GM18505 (cell line): ENCODE measurements at regions not wholly inside any gene's neighbourhood (a gene's known extent, or its start where the extent isn't known, plus 50 kb on each side); places are given as distances from the start of the nearest gene placed in this dataset.

ENCODE experiments used
- ATAC-seq: cut with Tn5 transposase; IDR thresholded peaks from one replicate; pipeline ENCODE4 v1.9.1; 2021; ENCODE audit not compliant: unreplicated experiment
- POLR2A ChIP-seq: IDR thresholded peaks from 4 replicates; pipeline ENCODE4 v1.6.1; 2011; ENCODE audit warnings: borderline replicate concordance; ENCODE audit not compliant: insufficient read depth, insufficient read length; ENCODE audit errors: extremely low read depth

DNA sequence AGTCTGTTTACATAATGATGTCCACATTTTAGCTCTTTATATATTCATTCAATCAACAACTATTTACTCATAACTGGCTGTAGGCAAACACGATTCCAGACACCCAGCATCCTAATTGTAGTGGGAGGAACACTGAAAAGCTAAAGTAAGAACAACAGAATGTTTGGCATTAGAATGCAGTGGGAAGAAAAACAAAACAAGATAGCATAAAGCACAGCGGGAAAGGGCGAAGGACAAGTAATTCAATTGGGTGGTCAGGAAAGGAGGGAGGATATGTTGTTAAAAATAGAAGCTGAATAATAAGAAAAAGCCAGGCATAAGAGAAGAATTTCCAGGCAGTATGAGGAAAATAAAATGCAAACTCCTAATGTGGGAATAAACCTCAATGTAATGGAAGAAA lies 189.5 kb upstream of the FAT4 start:
- ATAC-seq: no peak
- no peak for TF ChIP-seq POLR2A

DNA sequence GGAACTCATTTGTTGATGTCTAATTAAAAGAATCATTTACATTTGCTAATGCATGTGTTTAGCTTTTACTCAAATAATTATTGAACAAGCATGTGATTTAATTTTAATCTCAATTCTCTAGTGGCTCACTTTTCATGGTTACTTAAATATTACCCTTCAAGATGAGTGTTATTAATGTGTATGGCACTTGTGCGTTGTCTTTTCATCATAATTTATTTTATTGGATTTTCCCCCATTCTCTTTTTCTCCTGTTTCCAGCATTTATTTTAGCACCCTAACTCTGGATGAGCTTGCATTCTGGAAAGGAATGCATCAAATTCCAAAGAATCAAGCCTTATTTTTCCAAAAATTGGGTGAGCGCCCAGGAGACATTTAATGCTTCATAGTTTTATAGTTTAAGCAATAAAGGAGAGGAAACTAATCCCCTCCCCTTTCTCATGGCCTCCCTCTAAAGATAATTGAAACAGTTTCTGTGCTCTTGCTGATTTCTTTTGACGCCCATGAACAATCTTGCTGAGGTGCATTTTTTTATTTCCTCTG lies 191.1 kb upstream of the FAT4 start:
- ATAC-seq: no peak
- TF ChIP-seq POLR2A: no peak

DNA sequence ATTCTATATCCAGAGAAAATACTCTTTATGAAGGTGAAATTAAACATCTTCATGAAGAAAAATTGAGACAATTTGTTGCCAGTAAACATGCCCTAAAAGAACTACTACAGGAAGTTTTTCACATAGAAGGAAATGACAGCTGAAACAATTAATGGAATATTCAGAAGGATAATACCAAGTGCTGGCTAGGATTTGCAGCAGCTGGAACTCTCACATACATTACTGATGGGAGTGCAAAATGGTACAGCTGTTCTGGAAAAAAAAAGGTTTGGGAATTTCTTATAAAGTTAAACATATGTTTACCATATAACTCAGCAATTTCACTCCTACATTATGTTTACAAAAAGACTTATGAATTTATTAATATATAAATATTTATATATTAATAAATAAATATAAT lies 193.2 kb upstream of the FAT4 start:
- TF ChIP-seq POLR2A: no peak
- no peak for ATAC-seq

DNA sequence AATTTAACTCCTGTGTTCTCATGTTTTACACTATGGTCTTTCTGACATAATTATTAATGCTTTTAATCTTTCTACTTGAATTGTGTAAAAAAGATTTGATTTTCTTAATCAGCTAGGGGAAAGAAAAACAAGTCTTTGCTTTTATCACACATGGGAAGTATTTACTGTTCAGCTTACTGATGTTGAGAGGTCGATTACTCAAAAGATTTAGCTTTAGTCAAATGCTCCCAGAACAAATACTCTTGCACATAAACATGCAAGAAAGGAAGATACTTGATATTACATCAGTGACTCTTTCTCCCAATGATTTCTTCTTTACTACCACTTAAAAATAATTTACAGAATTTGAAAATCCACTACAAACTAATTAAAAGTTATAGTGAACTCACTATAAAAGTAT lies 198.3 kb upstream of the FAT4 start:
- ATAC-seq: no peak
- TF ChIP-seq POLR2A: no peak

DNA sequence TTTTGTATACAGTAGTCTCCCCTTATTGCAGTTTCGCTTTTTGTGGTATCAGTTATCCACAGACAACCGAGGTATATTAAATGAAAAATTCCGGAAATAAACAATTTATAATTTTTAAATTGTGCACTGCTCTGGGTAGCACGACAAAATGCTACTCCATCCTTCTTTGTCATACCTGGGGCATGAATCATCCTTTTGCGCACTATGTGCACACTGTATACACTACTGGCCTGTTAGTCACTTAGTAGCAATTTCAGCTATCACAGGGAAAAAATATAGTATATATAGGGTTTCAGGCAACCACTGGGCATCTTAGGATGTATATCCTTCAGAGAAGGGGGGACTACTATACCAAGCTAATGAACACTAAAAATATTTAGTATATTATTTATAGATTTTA lies 198.8 kb upstream of the FAT4 start:
- ATAC-seq: no peak

DNA sequence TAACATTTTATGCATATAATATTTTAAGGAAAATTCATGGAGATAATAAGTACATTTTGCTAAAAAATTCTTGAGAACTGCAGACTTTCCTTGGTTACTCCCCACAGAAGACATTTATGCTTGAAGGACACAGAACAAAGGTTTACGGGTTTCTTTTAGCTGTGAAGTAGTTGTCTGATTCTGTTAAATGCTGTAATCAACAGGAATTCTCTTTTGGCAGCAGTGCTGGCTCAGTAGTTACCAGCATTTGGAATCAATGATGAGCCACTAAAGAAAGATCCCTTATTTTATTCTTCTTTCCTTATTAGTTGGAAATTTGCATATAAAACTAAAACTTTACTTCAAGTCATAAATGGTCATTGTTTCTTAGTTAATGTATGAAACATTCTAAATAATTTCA lies 199.3 kb upstream of the FAT4 start:
- no peak for ATAC-seq
- no peak for TF ChIP-seq POLR2A

More for the DNA sequence above, 198.8 kb upstream of the FAT4 start:
- TF ChIP-seq POLR2A: no peak

DNA sequence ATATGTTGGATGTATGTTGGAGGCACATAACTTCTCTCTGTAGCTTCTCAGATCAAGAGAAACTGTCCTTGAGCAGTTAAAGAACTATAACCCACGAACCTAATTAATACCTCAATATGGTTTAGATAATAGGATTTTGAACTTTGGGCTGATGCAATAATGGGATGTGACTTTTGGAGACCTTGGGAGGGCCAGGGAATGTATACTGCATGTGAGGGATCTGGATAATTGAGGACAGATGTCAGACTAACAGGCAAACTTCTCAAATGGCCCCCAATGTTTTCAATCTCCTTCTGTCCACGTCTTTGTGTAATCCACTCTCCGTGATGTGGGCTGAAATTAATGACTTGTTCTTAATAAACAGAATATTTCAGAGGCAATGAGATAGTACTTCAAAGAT lies 202.2 kb upstream of the FAT4 start:
- no peak for ATAC-seq
- no peak for TF ChIP-seq POLR2A

DNA sequence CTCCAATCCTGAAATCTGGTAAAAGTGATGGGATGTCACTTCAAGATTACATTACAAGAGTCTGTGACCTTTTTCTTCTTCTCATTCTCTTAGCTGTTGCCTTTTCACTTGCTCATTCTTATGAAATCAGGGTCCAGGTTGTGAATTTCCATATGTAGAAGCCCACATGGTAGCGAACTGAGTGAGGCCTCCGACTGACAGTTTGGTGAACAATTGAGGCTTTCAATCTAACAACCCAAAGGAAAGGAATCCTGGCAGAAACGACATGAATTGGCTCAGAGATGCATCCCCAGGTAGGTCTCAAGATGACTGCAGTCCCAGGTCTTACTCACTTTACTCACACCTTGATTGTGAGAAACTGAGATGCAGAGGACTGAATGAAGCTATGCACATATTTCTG lies 203.4 kb upstream of the FAT4 start:
- no peak for ATAC-seq
- TF ChIP-seq POLR2A: no peak

DNA sequence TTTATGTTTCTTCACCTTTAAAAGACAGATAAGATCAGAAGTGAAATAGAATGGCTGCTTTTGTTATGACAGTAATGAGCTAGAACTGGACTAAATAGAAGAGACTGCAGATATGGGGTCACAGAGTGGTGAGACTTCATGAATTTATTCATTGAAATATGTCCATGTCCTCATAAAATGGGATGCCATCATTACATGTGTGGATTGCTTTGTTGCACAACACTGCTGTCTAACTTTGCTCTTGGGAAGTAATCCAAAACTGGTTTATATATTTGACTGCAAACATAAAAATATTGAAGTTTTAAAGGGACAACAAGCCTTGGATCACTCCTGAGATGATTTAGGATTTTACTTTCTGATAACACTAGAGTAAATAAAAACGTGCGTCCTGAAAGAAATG lies 209.2 kb upstream of the FAT4 start:
- ATAC-seq: no peak
- TF ChIP-seq POLR2A: no peak

DNA sequence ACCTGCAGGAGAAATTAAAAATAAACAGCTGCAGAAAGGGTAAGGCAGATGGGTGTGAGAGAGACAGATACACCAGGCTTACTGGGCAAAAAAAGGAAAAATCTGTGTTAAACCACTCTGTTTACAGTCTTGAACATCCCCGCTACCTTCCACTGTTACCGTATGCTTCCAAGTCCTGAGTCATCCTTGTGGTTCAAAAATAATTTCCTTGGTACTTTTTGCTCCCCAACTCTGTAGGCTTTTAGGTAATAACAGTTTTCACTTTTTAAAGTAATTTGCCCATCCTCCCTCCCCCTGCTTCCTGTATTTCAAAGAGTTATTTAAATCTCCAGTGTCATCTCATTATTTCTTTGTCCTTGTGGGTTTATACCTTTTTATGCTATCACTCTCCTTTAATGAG lies 210.1 kb upstream of the FAT4 start:
- ATAC-seq: no peak
- no peak for TF ChIP-seq POLR2A

DNA sequence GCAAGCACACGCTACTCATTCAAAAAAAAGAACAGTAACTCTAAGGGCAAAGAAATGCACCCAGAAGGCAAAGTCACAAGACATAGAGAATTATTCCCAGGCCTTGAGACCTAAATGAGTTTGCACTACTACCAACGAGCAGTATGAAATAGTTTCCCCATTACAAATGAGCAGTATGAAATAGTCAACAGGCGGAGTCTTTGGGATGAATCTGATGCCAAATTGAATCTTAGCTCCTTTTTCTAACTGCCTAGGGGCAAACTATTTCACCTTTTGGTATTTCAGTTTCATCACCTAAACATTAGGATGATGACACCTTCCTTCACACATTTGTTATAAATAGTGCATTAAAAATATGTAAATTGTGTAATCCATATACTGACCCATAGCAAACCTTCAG lies 213.0 kb upstream of the FAT4 start:
- ATAC-seq: no peak
- no peak for TF ChIP-seq POLR2A

DNA sequence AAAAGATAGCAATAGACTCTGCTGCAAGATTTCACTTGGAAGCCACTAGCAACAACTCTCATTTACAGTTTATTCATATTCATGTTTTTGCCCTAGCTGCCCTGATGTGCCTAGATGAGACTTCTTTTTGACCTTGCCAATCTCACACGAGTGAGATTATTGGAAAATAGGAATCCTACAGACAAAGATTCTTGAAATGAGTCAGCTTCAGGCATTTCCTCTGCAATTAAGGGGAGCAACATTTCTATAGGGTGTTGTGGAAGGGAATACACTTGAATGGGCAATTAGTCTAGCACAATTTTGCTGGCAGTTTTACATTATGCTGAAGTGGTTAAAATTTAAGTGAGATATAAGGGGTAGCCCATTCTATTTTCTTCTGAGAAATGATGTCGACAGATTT lies 217.0 kb upstream of the FAT4 start:
- no peak for ATAC-seq
- no peak for TF ChIP-seq POLR2A

DNA sequence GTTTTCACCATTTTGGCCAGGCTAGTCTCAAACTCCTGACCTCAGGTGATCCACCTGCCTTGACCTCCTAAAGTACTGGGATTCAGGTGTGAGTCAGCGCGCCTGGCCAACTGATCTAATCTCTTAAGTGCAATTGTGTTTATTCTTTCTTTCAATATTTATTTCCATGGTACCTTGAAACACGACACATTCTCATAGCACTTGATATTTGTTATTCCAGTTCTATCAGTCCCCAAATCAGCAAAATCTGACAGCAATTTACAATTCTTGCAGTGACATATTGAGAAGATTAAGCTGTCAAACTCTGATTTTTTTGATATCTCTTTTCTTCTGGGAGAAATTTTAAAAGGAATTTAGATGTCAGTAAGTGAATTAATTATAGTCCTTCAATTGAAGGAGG lies 218.1 kb upstream of the FAT4 start:
- no peak for TF ChIP-seq POLR2A
- no peak for ATAC-seq

DNA sequence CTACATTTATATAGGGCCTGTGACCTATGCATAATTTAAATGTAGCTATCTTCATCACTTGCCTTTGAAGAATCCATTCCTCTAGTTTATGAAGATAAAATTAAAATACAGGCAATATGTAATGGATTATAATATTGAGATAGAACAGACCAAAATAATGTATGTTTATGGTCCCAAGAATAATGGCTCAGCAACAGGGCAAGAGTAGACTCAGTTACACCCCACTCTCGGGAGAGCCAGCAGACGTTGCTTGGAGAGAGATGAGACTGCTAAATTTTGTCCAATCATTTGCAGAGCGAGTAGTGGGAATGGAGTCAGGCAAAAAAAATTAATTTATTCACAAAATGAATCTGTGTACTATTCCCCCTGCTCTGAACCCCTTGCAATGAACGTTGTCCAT lies 223.2 kb upstream of the FAT4 start:
- ATAC-seq: no peak
- TF ChIP-seq POLR2A: no peak

DNA sequence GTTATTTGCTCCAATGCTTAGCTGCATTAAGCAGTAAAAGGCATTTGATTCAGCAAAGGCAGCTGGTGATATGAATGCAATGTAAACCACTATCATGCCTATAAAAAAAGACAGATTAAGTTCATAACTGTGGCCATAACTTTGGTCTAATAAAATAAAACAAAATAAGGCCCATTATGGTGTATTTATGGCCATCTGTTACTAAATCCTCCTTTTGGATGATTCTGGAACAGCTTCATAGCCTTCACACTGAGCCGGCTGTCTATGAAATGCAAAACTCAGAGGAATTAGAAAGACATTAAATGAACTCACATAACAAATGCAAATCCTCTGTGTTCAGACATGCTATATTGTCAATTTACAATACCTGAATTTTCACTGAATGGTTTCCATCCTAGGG lies 223.7 kb upstream of the FAT4 start:
- ATAC-seq: no peak
- TF ChIP-seq POLR2A: no peak
